GM12892 (cell line): ENCODE measurements at regions not wholly inside any gene's neighbourhood (a gene's known extent, or its start where the extent isn't known, plus 50 kb on each side); places are given as distances from the start of the nearest gene placed in this dataset.

Experiments used
- POLR2A ChIP-seq: IDR thresholded peaks from 2 replicates; pipeline ENCODE4 v1.6.1; 2011; ENCODE audit warnings: low read depth, low read length, control low read depth
- POLR2AphosphoS5 ChIP-seq: IDR thresholded peaks from 2 replicates; pipeline ENCODE4 v1.6.1; 2011; ENCODE audit warnings: low read depth, low read length, control low read depth

DNA sequence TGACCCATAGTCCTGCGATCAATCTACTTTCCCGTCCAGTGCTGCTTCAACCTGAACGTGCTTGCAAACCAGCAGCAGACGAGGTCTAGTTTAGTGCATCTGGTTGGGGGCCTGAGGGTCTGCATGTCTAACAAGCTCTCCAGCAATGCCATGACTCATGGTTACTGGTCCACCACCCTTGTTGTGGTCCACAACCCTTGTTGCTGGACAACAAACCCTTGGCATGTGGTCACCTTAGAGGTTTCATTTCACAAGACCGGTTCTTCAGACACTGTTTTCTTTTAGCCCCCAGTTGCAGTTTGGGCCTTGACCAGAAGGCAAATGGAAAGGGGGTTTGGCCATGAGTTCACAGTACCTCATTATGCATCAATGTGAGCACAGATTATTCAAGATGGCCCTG, 424.8 kb downstream of the QKI start:
- TF ChIP-seq POLR2AphosphoS5 (no peak), POLR2A (no peak)
